HFFc6 (cell line): ENCODE measurements at regions not wholly inside any gene's neighbourhood (a gene's known extent, or its start where the extent isn't known, plus 50 kb on each side); places are given as distances from the start of the nearest gene placed in this dataset.

Source experiments
- DNase-seq: peaks from one replicate; pipeline ENCODE4 v3.0.0-alpha.2; 2018
- H3K27ac Mint-ChIP-seq: 2 replicates; pipeline ENCODE4 v1.8.0; 2020; ENCODE audit warnings: mild to moderate bottlenecking, mixed read lengths
- H3K27me3 Mint-ChIP-seq: 2 replicates; pipeline ENCODE4 v1.8.0; 2021; ENCODE audit warnings: mild to moderate bottlenecking, moderate library complexity, mixed read lengths; ENCODE audit not compliant: insufficient read depth
- H3K36me3 Mint-ChIP-seq: 2 replicates; pipeline ENCODE4 v1.8.0; 2021; ENCODE audit warnings: low read depth, mixed read lengths
- H3K4me1 Mint-ChIP-seq: 2 replicates; pipeline ENCODE4 v1.8.0; 2020; ENCODE audit warnings: low read depth, mixed read lengths
- H3K4me3 Mint-ChIP-seq: 2 replicates; pipeline ENCODE4 v1.8.0; 2020; ENCODE audit warnings: mild to moderate bottlenecking, moderate library complexity, mixed read lengths
- H3K9me3 Mint-ChIP-seq: 2 replicates; pipeline ENCODE4 v1.8.0; 2020; ENCODE audit warnings: mild to moderate bottlenecking, mixed read lengths
- CTCF ChIP-seq: fragments of 200-600 bp; sonication (generic); IDR thresholded peaks from 2 replicates; pipeline ENCODE4 v1.5.0; 2021; ENCODE audit warnings: antibody characterized with exemption, mild to moderate bottlenecking

- no peak for DNase-seq
- Mint-ChIP-seq H3K4me1 (no peaks in the 10 kb centered on the region), H3K27me3 (no peaks in the 10 kb centered on the region), H3K27ac (no peak overlapping the region), H3K9me3 (peaks cover 36% of the 10 kb centered on the region), H3K36me3 (no peaks in the 10 kb centered on the region), H3K4me3 (no peak overlapping the region)
- no peak for TF ChIP-seq CTCF
Observed at GRCh38 chr2:66084948-66085590, 349.9 kb upstream of the MEIS1 start.

- Mint-ChIP-seq H3K4me3 (no peak overlapping the region), H3K36me3 (no peaks in the 10 kb centered on the region), H3K27ac (no peak overlapping the region), H3K27me3 (no peaks in the 10 kb centered on the region), H3K4me1 (no peaks in the 10 kb centered on the region), H3K9me3 (peaks cover 29% of the 10 kb centered on the region)
- no peak for TF ChIP-seq CTCF
- no peak for DNase-seq
Observed at GRCh38 chr2:66082581-66082980, 352.3 kb upstream of the MEIS1 start.

GRCh38 chr2:66080127-66080526 is 354.8 kb upstream of the MEIS1 start:
- Mint-ChIP-seq H3K36me3 (no peaks in the 10 kb centered on the region), H3K4me1 (no peaks in the 10 kb centered on the region), H3K27me3 (peaks cover 4% of the 10 kb centered on the region; the same call in 1 of the 2 replicates), H3K27ac (no peak overlapping the region), H3K9me3 (peaks cover 17% of the 10 kb centered on the region), H3K4me3 (no peak overlapping the region)
- no peak for DNase-seq
- TF ChIP-seq CTCF = no peak

GRCh38 chr2:66073172-66073571 is 361.8 kb upstream of the MEIS1 start:
- DNase-seq = no peak
- no peak for TF ChIP-seq CTCF
- H3K27ac Mint-ChIP-seq = no peak overlapping the region
- no peaks in the 10 kb centered on the region for H3K36me3 Mint-ChIP-seq
- peaks cover 4% of the 10 kb centered on the region; the same call in 1 of the 2 replicates for H3K27me3 Mint-ChIP-seq
- no peak overlapping the region for H3K4me3 Mint-ChIP-seq
- H3K4me1 Mint-ChIP-seq = no peaks in the 10 kb centered on the region
- peaks cover 12% of the 10 kb centered on the region; the same call in 1 of the 2 replicates for H3K9me3 Mint-ChIP-seq

GRCh38 chr2:66070721-66071602 is 364.0 kb upstream of the MEIS1 start:
- no peak for DNase-seq
- H3K4me1 Mint-ChIP-seq = no peaks in the 10 kb centered on the region
- H3K27me3 Mint-ChIP-seq = no peaks in the 10 kb centered on the region
- no peak for TF ChIP-seq CTCF
- H3K9me3 Mint-ChIP-seq = peaks cover 18% of the 10 kb centered on the region
- no peak overlapping the region for H3K27ac Mint-ChIP-seq
- no peak overlapping the region for H3K4me3 Mint-ChIP-seq
- no peaks in the 10 kb centered on the region for H3K36me3 Mint-ChIP-seq
